ENCODE measurements at regions not wholly inside any gene's neighbourhood (a gene's known extent, or its start where the extent isn't known, plus 50 kb on each side); places are given as distances from the start of the nearest gene placed in this dataset.
A peak's percentile ranks its signal among the peaks of the same experiment; 100 is the strongest.

DNA sequence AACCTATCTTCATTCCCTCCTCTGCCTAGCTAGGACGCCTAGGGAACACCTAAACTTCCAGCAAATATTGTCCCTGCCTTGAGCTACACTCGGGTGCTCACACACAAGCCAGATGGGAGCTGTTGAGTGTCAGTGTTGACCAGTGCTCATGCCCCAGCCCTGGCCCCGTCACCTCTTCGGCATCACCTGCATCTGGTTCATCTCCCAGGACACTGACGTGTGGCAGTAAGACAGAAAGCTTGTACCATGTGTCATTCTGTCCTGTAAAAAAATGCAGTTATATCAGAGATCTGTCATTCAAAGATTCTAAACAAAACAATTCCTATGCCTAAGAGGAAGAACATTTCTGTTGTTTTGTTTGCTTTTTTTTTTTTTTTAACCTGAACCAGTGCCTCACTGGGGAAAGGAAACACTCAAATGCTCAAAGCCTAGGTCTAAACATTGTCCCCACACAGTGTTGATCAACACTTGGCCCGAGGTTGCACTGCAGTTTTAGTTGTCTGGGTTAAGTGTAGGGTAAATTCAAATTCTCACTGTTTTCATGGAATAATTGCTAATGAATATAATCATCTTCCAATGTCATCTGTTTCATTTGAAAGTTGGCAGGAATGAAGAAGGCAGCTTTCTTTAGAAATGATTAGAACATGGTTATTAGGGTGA is 102.7 kb upstream of the SASH1 start:
- Histone ChIP-seq H3K27me3 (no peaks in the 10 kb centered on the region), H3K27ac (peak overlapping the region in 1 of 4 donors; percentile 57), H3K9me3 (no peaks in the 10 kb centered on the region), H3K36me3 (no peaks in the 10 kb centered on the region), H3K4me3 (no peak overlapping the region), H3K4me1 (peaks cover 0 to 37% (median 14%) of the 10 kb centered on the region in 4 donors)
- no peak for DNase-seq (ENCODE audit: low spot score in 2 of 2)
- 70 to 82% methylated on average over 6 of the region's 6 CpGs for WGBS, 2 donors
- TF ChIP-seq CTCF (IDR thresholded peaks at IDR 0.05) (no peak), EP300 (IDR thresholded peaks at IDR 0.05) (no peak), POLR2A (IDR thresholded peaks at IDR 0.05) (no peak)

- H3K4me1 ChIP-seq, result peaks cover 0 to 37% (median 14%) of the 10 kb centered on the region in 4 donors
- no peak for DNase-seq (ENCODE audit: low spot score in 2 of 2)
- no peak overlapping the region for H3K4me3 ChIP-seq
- no peaks in the 10 kb centered on the region for H3K36me3 ChIP-seq
- TF ChIP-seq POLR2A (IDR thresholded peaks at IDR 0.05), result no peak
- TF ChIP-seq CTCF (IDR thresholded peaks at IDR 0.05), result no peak
- no peak for TF ChIP-seq EP300 (IDR thresholded peaks at IDR 0.05)
- WGBS, 2 donors, result 19 to 32% methylated on average over 6 of the region's 6 CpGs
- H3K9me3 ChIP-seq, result no peaks in the 10 kb centered on the region
- H3K27ac ChIP-seq, result peak overlapping the region in 2 of 4 donors; percentile 54 to 57
- H3K27me3 ChIP-seq, result no peaks in the 10 kb centered on the region
Observed at GRCh38 chr6:148240461-148240840, 102.2 kb upstream of the SASH1 start.

GRCh38 chr6:148240861-148241477 is 101.7 kb upstream of the SASH1 start:
- no peak for DNase-seq (ENCODE audit: low spot score in 2 of 2)
- 52 to 58% methylated on average over 3 of the region's 3 CpGs for WGBS, 2 donors
- H3K4me3 ChIP-seq, result no peak overlapping the region
- H3K27ac ChIP-seq, result peak overlapping the region in 2 of 4 donors; percentile 54 to 57
- H3K4me1 ChIP-seq, result peaks cover 0 to 37% (median 14%) of the 10 kb centered on the region in 4 donors
- no peak for TF ChIP-seq EP300 (IDR thresholded peaks at IDR 0.05)
- TF ChIP-seq POLR2A (IDR thresholded peaks at IDR 0.05), result no peak
- TF ChIP-seq CTCF (IDR thresholded peaks at IDR 0.05), result no peak
- no peaks in the 10 kb centered on the region for H3K36me3 ChIP-seq
- no peaks in the 10 kb centered on the region for H3K9me3 ChIP-seq
- no peaks in the 10 kb centered on the region for H3K27me3 ChIP-seq

DNA sequence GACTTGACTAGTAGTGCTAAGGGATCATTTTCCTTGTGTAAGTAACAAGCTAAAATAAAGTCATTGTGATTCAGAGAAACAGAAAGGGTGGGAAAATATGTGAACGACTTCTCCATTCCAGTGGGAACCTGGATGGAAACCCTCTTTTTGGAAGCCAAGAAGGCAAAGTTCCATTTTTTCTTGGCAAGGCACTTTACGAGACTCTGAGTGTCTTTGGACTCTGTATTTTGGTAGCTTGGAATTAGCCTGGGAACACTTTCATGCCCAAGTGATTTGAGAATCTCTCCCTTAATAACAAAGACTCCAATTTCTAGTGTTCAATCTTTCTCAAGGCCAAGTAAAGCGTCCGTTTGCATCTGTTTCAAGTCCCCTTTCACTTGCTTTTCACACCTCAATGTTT is 100.5 kb upstream of the SASH1 start:
- H3K27ac ChIP-seq, result peak overlapping the region in 2 of 4 donors; percentile 7 to 32
- TF ChIP-seq EP300 (IDR thresholded peaks at IDR 0.05), result peak in 1 of 2 donors; percentile 29
- no peak for TF ChIP-seq CTCF (IDR thresholded peaks at IDR 0.05)
- TF ChIP-seq POLR2A (IDR thresholded peaks at IDR 0.05), result no peak
- no peak overlapping the region for H3K4me3 ChIP-seq
- no peaks in the 10 kb centered on the region for H3K27me3 ChIP-seq
- no peaks in the 10 kb centered on the region for H3K36me3 ChIP-seq
- DNase-seq (ENCODE audit: low spot score in 2 of 2), result peak in 1 of 2 donors; percentile 56
- H3K4me1 ChIP-seq, result peaks cover 0 to 37% (median 14%) of the 10 kb centered on the region in 4 donors
- 56 to 57% methylated on average over 4 of the region's 4 CpGs for WGBS, 2 donors
- H3K9me3 ChIP-seq, result no peaks in the 10 kb centered on the region

GRCh38 chr6:148244217-148244935 is 98.3 kb upstream of the SASH1 start:
- H3K27me3 ChIP-seq, result no peaks in the 10 kb centered on the region
- peaks cover 0 to 46% (median 14%) of the 10 kb centered on the region in 4 donors for H3K4me1 ChIP-seq
- no peak overlapping the region for H3K27ac ChIP-seq
- H3K36me3 ChIP-seq, result no peaks in the 10 kb centered on the region
- 61 to 71% methylated on average over 10 of the region's 10 CpGs for WGBS, 2 donors
- no peak for DNase-seq (ENCODE audit: low spot score in 2 of 2)
- TF ChIP-seq EP300 (IDR thresholded peaks at IDR 0.05) (no peak), POLR2A (IDR thresholded peaks at IDR 0.05) (no peak), CTCF (IDR thresholded peaks at IDR 0.05) (no peak)
- no peaks in the 10 kb centered on the region for H3K9me3 ChIP-seq
- no peak overlapping the region for H3K4me3 ChIP-seq

Data from tibial nerve (tissue), 4 donors.